Stimulated activated CD8-positive, alpha-beta memory T cell treated with anti-CD3 and anti-CD28 coated beads, Interleukin-4, amount 100 ng/mL, for 24 hours (primary cell): ENCODE measurements at regions not wholly inside any gene's neighbourhood (a gene's known extent, or its start where the extent isn't known, plus 50 kb on each side); places are given as distances from the start of the nearest gene placed in this dataset.

ENCODE experiments used
- DNase-seq: peaks from one replicate; pipeline ENCODE4 v3.0.0-alpha.2; 2020; ENCODE audit warnings: low read depth

DNA sequence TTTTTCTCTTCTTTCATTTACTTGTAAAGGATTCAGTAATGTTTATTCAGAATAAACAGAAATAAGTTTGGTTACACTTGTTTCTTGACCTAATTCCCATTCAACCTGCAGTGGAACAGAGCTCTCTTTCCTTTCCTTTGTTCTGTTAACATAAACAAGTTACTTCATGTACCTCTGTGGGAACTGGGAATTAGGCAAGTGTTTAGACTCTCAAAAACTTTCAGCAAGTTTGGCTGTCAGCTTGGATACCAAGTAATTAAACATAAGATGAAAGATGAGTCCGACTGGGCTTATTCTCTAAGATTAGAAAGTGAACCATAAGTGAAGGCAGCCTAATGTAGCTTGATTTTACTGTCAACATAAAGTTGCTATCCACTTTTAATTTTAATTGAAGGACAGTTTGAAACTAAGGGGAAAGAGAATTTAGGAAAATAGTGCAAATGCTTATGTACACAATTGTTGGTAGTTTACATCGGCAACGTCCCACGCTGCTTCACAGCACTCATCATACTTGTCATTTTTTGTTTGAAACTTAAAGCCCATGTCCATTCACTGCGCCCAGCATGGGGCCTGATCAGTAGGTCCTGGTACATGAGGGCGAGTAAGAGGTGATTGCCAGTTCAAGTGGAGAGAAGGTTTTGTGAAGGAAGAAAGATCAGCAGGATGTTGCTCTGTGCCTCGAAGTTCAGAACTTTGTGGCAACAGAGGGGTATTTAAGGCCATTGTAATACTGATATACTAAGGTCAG is 113.0 kb downstream of the PLEKHG1 start:
- no peak for DNase-seq

DNA sequence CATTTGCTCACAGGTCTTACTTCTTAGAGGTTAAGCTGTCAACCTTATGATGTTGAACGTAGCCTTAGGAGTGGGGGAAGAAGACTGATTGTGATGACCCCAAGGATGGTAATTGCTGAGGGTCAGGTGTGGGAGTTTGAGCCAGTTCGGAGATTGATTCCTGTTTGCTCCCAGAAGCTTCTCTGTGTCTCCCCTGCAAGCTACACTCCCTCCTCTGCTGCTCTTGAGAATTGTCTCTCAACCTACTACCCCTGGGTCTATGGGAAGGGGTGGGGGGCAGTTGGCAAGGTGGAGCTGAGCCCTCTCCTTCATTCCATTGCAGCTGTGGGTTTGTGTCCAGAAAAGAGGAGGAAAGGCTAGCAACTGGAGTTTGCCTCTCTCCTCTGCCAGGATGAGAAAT is 113.8 kb downstream of the PLEKHG1 start:
- no peak for DNase-seq

DNA sequence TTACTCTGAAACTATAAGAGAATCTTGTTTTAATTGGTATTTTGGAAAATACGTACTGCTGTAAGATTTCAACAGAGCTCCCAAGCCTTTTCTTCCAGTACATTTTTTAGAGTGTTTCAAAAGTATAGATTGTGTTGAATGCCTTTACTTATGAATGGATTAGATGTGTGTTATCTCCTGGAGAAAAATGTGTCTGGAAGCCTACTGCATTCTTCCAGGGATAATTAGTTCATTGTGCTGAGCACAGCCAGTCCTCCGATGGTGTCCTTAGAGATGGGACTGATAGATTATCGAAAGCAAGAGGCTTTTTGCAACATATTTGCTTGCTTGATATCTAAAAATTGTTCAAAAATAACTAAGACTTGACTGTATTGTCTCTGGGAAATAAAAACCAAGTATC is 114.2 kb downstream of the PLEKHG1 start:
- DNase-seq: no peak

DNA sequence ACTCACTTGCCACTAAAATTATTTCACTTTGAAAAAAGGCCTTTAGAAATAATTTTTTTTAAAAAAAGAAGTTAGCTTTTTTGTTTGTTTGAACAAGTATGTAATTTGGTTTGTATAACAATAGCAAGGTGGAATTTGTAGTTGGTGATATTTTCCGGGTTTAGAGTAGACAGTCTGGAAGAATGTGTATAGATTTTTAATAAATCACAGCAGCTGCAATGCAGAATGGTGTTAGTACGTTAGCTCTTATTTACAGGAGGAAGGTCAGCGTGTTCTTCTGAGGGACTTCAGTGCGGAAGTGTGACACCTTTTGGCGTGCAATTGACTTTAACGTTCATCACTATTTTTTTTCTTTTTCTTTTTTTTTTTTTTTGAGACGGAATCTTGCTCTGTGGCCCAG is 115.4 kb downstream of the PLEKHG1 start:
- DNase-seq: no peak

DNA sequence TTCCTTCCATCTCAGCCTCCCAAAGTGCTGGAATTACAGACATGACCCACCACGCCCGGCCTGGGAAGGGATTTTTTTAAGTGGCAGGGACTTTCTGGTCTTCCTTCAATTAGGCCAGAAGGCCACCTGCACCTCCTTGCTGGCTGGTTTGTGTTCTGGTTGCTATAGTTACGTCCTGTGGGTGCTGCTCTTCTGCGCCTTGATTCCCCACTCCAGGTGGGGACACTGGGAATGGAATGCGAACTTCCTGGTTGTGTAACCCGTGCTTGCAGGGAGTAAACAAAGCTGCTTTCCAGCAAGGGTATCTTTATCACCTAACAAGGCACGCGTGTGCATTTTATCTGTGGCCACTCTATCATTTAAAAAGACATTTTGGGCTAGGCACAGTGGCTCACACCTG is 117.7 kb downstream of the PLEKHG1 start:
- DNase-seq: no peak

DNA sequence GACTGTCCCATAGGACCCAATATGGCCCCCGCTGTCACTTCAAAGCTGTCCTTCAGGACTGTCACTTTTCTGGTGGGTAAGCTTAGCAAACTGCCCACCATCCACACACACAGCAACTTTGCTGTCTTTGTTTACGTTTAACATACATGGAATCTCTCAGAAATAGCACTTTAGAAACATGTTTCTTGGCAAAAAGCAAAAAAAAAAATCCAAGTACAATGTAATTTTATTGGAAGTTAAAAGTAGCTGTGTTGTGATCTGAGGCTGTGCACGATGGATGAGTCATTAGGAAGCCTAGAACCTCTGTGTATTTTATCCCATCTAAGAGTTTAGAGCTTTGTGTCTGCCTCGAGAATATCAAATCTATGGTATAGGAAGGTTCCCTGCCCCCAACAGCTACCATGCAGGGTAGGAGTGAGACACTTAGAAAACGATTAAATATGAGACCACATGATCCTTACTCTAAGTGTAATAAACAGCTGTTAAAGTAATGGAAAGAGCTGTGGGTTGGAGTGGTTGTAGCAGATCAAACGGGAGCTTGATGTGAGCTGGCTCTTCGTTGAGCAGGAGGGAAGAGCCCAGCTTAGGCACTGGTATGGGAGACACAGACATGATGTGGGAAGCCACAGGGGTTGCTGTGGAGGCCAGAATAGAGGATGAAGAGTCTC is 119.5 kb downstream of the PLEKHG1 start:
- DNase-seq: no peak

DNA sequence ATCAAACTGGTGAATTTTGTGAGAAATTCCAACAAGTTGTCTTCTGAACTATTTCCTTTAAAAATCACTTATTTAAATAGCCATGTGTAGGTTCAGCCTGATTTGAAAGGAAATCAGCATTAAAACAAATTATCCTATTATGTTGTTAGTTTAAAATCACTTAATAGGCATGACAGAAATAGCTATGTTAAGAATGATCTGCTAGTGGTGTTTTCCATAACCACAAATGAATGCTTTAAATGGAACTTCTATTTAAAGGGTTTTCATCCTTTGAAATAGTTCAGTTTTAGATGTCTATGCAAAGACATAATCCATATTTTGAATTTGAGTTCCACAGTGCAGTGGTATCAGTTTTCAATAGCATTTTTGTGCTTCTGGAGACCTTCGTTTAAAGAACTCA is 120.1 kb downstream of the PLEKHG1 start:
- no peak for DNase-seq

DNA sequence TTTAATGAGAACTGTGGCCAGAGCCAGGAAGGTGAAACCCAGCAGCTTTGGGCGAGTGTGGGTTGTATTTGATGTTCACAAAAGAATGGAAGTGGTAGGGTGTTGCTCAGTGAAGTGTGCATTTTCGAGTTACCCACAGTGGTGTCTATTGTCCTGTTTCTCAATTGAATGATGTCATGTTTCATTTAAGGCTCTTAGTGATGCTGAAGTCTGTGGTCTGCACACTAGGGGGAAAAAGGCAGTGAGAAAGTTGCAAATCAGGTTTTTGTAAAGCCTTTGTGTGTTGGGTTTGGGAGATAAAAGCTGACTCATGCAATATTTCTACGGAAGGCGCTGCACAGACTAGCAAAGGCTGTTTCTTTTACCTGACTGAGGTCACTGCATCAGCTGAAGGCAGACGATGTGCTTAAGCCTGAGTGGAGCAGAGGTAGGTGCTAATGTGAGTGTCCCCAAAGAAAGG is 121.1 kb downstream of the PLEKHG1 start:
- no peak for DNase-seq

DNA sequence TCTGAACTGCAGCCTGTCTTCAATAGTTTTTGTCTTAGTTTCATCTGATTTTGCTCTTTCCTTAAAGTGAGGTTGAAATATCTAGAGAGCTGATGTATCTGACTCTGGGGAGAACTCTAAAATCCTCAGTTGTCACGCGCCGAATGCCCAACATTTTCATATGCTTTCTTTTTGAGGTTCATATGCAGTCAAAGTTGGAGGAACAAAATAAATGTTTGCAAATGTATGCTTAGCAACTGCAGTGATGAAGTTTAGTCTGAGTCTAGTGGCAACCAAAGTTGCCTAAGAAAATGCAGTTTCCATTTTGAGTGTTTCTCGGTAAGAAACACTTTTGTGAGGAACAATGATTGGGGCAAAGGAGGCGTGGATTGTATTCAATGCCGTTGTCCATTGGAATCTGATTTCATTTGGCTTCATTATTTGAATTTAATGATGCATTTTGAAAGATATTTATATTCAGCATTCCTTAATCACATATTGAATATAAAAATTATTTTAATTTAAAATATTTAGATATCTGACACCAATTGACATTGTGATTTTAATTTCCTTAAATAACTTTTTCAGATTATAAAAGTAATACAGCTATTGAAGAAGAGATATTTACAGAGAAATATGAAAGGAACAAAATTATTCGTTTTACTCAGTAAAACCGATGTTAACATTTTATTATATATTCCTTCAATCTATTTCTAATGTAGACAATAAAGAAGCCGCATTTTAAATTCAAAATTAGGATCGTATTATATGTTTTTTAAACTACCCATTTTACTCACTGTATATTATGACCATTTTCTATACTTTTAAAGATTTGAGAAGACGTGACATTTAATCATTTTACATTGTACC is 122.0 kb downstream of the PLEKHG1 start:
- no peak for DNase-seq

DNA sequence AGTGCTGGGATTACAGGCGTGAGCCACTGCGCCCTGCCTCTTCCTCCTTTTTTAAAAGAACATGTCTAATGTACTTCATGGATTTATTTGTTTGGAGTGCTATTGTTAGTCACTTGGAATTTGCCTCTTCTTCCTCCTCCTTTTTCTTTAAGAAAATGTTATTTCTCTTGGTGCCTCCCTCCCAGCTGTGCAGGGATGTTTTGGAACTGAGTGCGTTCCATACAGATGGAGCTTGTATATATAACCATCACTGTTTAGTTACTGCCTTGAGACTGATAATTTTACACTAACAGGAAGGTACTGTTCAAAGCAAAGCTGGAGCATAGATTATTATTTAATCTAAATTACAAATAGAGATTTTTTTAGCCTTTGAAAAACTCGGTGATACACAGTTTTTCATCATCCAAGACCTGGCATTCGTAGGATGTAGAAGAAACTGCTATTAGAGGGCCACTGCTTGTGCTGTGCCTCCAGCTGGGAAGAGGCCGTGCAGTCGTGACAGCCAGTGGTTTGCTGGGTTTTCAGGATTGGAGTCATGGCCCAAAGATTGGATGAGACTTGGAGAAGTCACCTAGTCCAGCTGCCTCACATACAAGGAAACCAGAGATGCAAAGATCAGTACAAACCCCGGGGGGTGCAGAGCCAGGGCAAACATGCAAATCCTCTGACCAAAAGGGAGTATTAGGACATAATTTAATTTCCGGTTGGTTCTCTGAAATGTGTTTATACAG is 123.1 kb downstream of the PLEKHG1 start:
- DNase-seq: no peak

DNA sequence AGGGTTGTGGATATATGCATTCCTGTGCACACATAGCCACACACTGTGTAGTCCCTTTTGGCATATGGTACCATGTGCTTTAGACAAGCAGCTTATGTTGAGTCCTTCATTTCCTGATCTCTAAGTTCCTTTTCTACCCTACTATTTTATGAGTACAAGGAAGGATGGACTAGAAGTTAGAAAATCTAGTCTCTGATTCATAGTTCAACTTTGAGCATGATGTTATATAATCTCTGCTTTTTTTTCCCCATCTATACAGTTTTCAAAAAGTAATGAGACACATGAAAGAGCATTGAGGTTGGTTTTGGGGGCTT is 123.6 kb downstream of the PLEKHG1 start:
- no peak for DNase-seq

DNA sequence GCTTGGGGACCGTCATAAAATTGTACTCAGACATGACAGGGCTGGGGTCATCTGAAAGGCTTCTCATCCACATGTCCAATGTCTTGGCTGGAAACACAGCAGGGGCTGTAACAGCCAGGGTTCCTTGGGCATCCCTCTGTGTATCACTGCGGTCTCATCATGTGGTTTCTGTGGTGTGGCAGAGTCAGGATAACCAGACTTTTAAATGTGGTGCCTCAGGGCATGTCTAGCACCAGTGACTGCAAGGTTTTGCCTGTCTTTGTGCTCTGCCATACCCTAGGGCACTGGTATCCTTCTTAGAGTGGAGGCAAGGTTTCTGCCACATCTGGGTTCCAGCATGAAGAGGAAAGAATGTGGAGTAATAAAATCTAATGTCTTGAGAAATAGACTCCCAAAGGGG is 124.2 kb downstream of the PLEKHG1 start:
- DNase-seq: no peak

DNA sequence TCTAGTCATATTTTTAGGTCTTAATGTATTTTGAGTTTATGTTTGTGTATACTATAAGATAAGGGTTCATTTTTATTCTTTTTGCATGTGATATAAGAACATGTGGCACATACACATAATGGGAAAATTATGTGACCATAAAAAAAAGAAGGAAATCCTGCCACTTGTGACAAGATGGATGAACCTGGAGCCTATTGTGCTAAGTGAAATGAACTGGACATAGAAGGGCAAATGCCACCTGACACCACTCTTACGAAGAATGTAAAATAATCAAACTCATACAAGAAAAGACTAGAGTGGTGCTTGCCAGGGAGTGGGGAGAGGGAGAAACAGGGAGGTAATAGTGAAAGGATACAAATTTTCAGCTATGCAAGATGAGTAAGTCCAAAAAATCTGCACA is 126.1 kb downstream of the PLEKHG1 start:
- DNase-seq: no peak

DNA sequence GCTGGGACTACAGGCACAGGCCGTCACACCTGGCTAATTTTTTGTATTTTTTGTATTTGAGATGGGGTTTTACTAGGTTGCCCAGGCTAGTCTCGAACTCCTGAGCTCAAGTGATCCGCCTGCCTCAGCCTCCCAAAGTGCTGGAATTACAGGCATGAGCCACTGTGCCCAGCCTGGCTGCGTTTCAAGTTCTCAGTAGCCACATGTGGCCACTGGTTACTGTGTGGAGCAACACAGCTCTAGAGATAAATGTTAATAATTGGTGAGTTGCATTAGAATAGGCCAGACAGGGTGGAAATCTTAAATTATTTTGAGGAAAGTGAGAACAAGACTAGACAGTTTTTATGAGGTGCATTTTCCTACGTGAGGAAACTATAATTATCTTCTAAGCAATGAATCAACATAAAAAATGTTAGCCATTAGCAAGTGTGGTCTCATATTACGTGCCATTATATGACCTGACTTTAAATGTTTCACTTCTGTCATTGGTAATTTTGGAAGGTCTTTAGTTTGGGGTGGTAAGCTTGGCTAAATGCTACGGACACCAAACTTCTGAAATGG is 129.6 kb downstream of the PLEKHG1 start:
- no peak for DNase-seq

DNA sequence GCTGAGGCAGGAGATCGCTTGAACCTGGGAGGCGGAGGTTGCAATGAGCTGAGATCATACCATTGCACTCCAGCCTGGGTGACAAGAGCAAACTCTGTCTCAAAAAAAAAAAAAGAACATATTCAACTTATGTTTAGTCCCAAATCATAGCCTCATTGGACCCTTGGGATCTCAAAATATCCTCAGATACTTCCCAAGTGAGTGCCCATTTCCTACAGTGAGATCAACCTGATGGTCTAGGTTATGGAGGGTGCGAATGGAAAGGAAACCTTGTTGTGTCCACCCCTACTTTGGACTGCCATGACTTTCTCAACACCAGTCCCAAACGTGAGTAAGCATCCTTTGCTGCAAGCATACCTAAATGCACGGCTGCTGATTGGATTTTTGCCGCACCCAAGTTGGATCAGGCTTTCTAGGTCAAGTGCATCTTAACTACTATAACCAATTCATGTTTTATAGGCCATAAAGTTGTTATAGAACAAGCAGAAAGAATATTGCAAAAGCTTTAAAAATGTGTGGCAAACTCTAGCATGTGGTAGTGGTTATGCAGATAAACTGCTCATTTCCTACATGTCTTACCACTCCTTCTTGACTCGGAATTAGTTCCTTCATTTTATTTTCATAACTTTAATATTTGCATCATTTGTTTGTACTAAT is 131.2 kb downstream of the PLEKHG1 start:
- DNase-seq: no peak

DNA sequence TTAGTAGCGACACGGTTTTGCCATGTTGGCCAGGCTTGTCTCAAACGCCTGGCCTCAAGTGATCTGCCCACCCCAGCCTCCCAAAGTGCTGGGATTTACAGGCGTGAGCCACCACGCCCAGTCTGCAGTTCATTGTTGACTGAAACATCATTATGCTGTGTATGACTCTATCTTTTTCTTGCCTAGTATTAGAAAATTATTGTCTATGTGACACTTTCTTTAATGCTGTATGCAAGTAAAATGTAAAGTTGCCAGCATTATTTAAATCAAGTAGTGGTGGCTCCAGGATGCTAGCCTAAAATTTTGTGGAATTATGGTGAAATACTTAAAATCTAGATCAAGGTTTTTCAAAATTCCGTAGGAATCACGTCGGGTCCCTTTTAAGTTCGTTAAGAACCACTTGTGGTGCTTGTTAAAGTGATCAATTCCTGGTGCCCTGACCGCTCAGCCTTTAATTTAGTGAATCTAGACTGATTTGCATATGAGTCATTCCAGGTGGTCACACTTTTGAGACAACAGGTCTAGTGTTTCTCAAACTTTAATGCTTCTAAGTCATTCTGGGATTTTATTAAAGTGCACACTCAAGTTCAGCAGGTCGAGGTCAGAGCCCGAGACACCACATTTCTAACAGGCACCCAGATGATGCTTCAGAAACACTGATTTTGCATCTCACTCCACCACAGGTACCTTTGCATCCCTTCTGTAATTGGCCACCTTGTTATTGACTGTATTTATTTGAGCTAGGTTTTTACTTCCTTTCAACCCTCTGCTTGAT is 132.6 kb upstream of the MTHFD1L start:
- no peak for DNase-seq

DNA sequence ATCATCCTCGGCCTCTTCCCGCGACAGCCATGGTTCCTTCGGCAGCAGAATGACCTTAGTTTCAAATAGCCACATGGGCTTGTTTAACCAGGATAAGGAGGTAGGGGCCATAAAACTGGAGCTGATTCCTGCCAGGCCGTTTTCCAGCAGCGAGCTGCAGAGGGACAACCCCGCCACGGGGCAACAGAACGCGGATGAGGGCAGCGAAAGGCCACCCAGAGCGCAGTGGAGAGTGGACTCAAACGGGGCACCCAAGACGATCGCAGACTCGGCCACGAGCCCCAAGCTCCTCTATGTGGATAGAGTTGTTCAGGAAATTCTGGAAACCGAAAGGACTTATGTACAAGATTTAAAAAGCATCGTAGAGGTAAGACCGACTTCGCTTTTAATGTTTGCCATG is 131.8 kb upstream of the MTHFD1L start:
- no peak for DNase-seq

DNA sequence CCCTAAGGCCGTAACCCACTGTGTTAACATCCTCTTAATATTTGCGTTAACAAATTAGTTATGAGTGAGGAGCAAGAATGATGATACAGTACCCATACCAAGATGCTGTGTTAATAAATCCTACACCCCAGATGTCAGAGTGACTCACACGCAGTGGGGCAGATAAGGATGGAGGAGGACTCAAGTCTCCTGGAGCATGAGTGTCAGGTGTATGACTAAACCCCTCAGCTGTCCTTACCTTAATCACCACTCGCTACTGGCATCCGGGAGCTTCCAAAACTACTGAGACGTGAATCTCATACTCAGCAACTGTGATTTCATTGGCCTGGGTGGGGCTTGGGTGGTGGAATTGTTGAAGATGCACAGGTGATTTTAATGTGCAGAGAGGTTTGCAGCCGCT is 131.3 kb upstream of the MTHFD1L start:
- no peak for DNase-seq

DNA sequence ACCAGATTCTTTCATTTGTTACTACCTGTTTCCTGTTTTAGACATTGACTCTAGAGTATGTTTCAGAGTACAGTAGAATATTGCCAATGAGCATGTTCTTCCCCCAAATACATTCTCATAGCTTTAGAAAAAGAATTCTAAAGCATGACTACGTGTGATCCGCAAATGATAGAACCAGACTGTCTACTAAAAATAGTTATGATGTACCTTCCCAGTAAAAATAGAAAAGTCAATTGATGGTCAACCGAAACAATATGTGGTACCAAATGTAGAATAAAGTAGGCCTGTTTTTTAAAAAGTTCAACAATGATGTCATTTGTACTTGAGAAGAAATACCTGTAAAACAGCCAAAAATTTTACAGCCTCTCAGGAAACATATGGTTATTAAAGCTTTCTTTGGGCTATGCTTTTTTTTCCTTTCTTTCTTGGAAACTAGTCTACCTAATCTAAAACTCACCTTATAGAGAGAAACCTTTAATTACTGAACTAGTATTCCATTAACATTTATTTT is 130.1 kb upstream of the MTHFD1L start:
- no peak for DNase-seq

DNA sequence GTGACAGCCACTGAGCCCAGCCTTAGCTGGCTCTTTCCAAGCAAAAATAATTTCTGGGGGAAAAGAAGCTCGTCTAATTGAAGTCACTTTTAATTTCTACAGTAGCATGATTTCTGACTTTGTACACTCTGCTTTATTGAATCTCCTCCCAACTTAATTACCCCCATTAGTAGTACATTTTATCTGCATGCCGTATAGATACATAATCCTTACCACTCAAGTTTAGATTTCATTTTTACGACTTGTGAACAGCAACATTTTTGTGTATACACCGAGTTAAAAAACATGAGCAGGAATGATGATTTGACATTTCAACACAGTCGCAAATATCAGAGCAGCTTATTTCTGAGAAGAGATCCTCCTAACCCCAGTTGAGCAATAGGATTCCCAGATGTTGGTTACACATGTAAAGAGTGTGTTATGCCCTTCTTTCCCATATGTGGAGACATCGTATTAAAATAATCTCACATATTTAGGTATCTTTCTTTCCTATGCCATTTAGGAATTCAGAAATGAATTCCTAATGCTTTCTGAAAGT is 127.3 kb upstream of the MTHFD1L start:
- DNase-seq: no peak
